HFFc6 (cell line): ENCODE measurements at regions not wholly inside any gene's neighbourhood (a gene's known extent, or its start where the extent isn't known, plus 50 kb on each side); places are given as distances from the start of the nearest gene placed in this dataset.
A peak's percentile ranks its signal among the peaks of the same experiment; 100 is the strongest.

ENCODE experiments used
- DNase-seq: peaks from one replicate; pipeline ENCODE4 v3.0.0-alpha.2; 2018
- H3K27ac Mint-ChIP-seq: 2 replicates; pipeline ENCODE4 v1.8.0; 2020; ENCODE audit warnings: mild to moderate bottlenecking, mixed read lengths
- H3K27me3 Mint-ChIP-seq: 2 replicates; pipeline ENCODE4 v1.8.0; 2021; ENCODE audit warnings: mild to moderate bottlenecking, moderate library complexity, mixed read lengths; ENCODE audit not compliant: insufficient read depth
- H3K36me3 Mint-ChIP-seq: 2 replicates; pipeline ENCODE4 v1.8.0; 2021; ENCODE audit warnings: low read depth, mixed read lengths
- H3K4me1 Mint-ChIP-seq: 2 replicates; pipeline ENCODE4 v1.8.0; 2020; ENCODE audit warnings: low read depth, mixed read lengths
- H3K4me3 Mint-ChIP-seq: 2 replicates; pipeline ENCODE4 v1.8.0; 2020; ENCODE audit warnings: mild to moderate bottlenecking, moderate library complexity, mixed read lengths
- H3K9me3 Mint-ChIP-seq: 2 replicates; pipeline ENCODE4 v1.8.0; 2020; ENCODE audit warnings: mild to moderate bottlenecking, mixed read lengths
- TF ChIP-seq, protein P1 (sequence below): fragments of 200-600 bp; sonication (generic); IDR thresholded peaks from 2 replicates; pipeline ENCODE4 v1.5.0; 2021; ENCODE audit warnings: antibody characterized with exemption, mild to moderate bottlenecking

- TF ChIP-seq, protein P1, sequence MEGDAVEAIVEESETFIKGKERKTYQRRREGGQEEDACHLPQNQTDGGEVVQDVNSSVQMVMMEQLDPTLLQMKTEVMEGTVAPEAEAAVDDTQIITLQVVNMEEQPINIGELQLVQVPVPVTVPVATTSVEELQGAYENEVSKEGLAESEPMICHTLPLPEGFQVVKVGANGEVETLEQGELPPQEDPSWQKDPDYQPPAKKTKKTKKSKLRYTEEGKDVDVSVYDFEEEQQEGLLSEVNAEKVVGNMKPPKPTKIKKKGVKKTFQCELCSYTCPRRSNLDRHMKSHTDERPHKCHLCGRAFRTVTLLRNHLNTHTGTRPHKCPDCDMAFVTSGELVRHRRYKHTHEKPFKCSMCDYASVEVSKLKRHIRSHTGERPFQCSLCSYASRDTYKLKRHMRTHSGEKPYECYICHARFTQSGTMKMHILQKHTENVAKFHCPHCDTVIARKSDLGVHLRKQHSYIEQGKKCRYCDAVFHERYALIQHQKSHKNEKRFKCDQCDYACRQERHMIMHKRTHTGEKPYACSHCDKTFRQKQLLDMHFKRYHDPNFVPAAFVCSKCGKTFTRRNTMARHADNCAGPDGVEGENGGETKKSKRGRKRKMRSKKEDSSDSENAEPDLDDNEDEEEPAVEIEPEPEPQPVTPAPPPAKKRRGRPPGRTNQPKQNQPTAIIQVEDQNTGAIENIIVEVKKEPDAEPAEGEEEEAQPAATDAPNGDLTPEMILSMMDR, result no peak
- Mint-ChIP-seq H3K9me3 (no peaks in the 10 kb centered on the region), H3K27ac (no peak overlapping the region), H3K4me1 (peaks cover 17% of the 10 kb centered on the region), H3K27me3 (no peaks in the 10 kb centered on the region), H3K36me3 (no peaks in the 10 kb centered on the region), H3K4me3 (no peak overlapping the region)
- no peak for DNase-seq
Measured at GRCh38 chr6:138685257-138685656, 88.3 kb upstream of the CCDC28A start.

- H3K9me3 Mint-ChIP-seq, result no peaks in the 10 kb centered on the region
- H3K27ac Mint-ChIP-seq, result no peak overlapping the region
- TF ChIP-seq, protein P1, result no peak
- DNase-seq, result no peak
- no peaks in the 10 kb centered on the region for H3K36me3 Mint-ChIP-seq
- peaks cover 19% of the 10 kb centered on the region for H3K4me1 Mint-ChIP-seq
- no peaks in the 10 kb centered on the region for H3K27me3 Mint-ChIP-seq
- no peak overlapping the region for H3K4me3 Mint-ChIP-seq
Measured at GRCh38 chr6:138685781-138686180, 87.8 kb upstream of the CCDC28A start.

DNA sequence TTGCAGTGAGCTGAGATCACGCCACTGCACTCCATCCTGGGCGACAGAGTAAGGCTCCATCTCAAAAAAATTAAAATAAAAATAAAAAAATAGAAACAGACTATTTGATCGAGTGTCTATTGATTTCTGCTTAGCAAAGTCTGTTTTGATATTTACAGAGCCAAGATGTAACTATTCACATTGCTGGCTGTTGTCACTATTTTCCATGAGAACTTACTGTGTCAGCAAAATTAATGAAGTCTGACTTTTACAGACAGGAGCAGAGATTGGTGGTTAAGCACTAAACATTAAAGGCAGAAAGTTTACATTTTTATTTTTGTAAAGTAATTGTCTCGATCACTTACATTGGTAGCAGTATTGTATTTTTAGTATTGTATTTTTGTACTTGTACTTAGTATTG lies 85.0 kb upstream of the CCDC28A start:
- H3K27me3 Mint-ChIP-seq, result peaks cover 2% of the 10 kb centered on the region; the same call in 1 of the 2 replicates
- no peaks in the 10 kb centered on the region for H3K9me3 Mint-ChIP-seq
- no peak overlapping the region for H3K27ac Mint-ChIP-seq
- DNase-seq, result no peak
- peaks cover 19% of the 10 kb centered on the region for H3K4me1 Mint-ChIP-seq
- no peaks in the 10 kb centered on the region for H3K36me3 Mint-ChIP-seq
- TF ChIP-seq, protein P1, result no peak
- H3K4me3 Mint-ChIP-seq, result no peak overlapping the region

GRCh38 chr6:138689849-138690248 lies 83.7 kb upstream of the CCDC28A start:
- no peak overlapping the region for H3K27ac Mint-ChIP-seq
- DNase-seq, result no peak
- TF ChIP-seq, protein P1, result no peak
- peaks cover 18% of the 10 kb centered on the region for H3K4me1 Mint-ChIP-seq
- H3K36me3 Mint-ChIP-seq, result no peaks in the 10 kb centered on the region
- H3K4me3 Mint-ChIP-seq, result no peak overlapping the region
- peaks cover 2% of the 10 kb centered on the region; the same call in 1 of the 2 replicates for H3K27me3 Mint-ChIP-seq
- no peaks in the 10 kb centered on the region for H3K9me3 Mint-ChIP-seq

- peak overlapping the region; percentile 89 for H3K4me3 Mint-ChIP-seq
- peaks cover 18% of the 10 kb centered on the region for H3K4me1 Mint-ChIP-seq
- no peaks in the 10 kb centered on the region for H3K9me3 Mint-ChIP-seq
- H3K27me3 Mint-ChIP-seq, result peaks cover 2% of the 10 kb centered on the region; the same call in 1 of the 2 replicates
- H3K27ac Mint-ChIP-seq, result peak overlapping the region; percentile 82
- H3K36me3 Mint-ChIP-seq, result no peaks in the 10 kb centered on the region
- TF ChIP-seq, protein P1, result no peak
- no peak for DNase-seq
Measured at GRCh38 chr6:138690975-138691594, 82.5 kb upstream of the CCDC28A start.
